IPS-11a (cell line): ENCODE measurements at regions not wholly inside any gene's neighbourhood (a gene's known extent, or its start where the extent isn't known, plus 50 kb on each side); places are given as distances from the start of the nearest gene placed in this dataset.

Source experiments
- H3K4me3 ChIP-seq: one replicate; pipeline ENCODE4 v1.5.1; 2013; ENCODE audit warnings: low read depth, low read length, control low read depth

- H3K4me3 ChIP-seq, result no peak overlapping the region
Measured at GRCh38 chr14:54125109-54125508, 168.5 kb upstream of the BMP4 start.

- H3K4me3 ChIP-seq, result no peak overlapping the region
Measured at GRCh38 chr14:54126947-54127346, 170.3 kb upstream of the BMP4 start.

- no peak overlapping the region for H3K4me3 ChIP-seq
Measured at GRCh38 chr14:54127526-54127925, 170.9 kb upstream of the BMP4 start.

- no peak overlapping the region for H3K4me3 ChIP-seq
Measured at GRCh38 chr14:54129850-54130640, 173.4 kb upstream of the BMP4 start.

GRCh38 chr14:54132496-54132895 lies 175.9 kb upstream of the BMP4 start:
- H3K4me3 ChIP-seq, result no peak overlapping the region

- H3K4me3 ChIP-seq, result no peak overlapping the region
Measured at GRCh38 chr14:54133896-54134295, 177.3 kb upstream of the BMP4 start.

GRCh38 chr14:54135804-54136280 lies 179.2 kb upstream of the BMP4 start:
- no peak overlapping the region for H3K4me3 ChIP-seq

GRCh38 chr14:54136894-54137613 lies 180.4 kb upstream of the BMP4 start:
- H3K4me3 ChIP-seq, result no peak overlapping the region

GRCh38 chr14:54137614-54137961 lies 181.0 kb upstream of the BMP4 start:
- no peak overlapping the region for H3K4me3 ChIP-seq

- H3K4me3 ChIP-seq, result no peak overlapping the region
Measured at GRCh38 chr14:54138024-54138353, 181.4 kb upstream of the BMP4 start.

GRCh38 chr14:54138354-54139038 lies 181.9 kb upstream of the BMP4 start:
- H3K4me3 ChIP-seq, result no peak overlapping the region

- no peak overlapping the region for H3K4me3 ChIP-seq
Measured at GRCh38 chr14:54140551-54140950, 183.9 kb upstream of the BMP4 start.

GRCh38 chr14:54146601-54147000 lies 190.0 kb upstream of the BMP4 start:
- no peak overlapping the region for H3K4me3 ChIP-seq

GRCh38 chr14:54147282-54147681 lies 190.7 kb upstream of the BMP4 start:
- H3K4me3 ChIP-seq, result no peak overlapping the region

GRCh38 chr14:54147758-54148157 lies 191.1 kb upstream of the BMP4 start:
- H3K4me3 ChIP-seq, result no peak overlapping the region

GRCh38 chr14:54148251-54148650 lies 191.6 kb upstream of the BMP4 start:
- H3K4me3 ChIP-seq, result no peak overlapping the region

GRCh38 chr14:54152351-54152750 lies 195.7 kb upstream of the BMP4 start:
- H3K4me3 ChIP-seq, result no peak overlapping the region

- H3K4me3 ChIP-seq, result no peak overlapping the region
Measured at GRCh38 chr14:54166049-54166950, 209.7 kb upstream of the BMP4 start.

GRCh38 chr14:54168489-54168888 lies 211.9 kb upstream of the BMP4 start:
- H3K4me3 ChIP-seq, result no peak overlapping the region

- H3K4me3 ChIP-seq, result no peak overlapping the region
Measured at GRCh38 chr14:54169254-54169924, 212.8 kb upstream of the BMP4 start.
